ENCODE measurements at regions not wholly inside any gene's neighbourhood (a gene's known extent, or its start where the extent isn't known, plus 50 kb on each side); places are given as distances from the start of the nearest gene placed in this dataset.

DNA sequence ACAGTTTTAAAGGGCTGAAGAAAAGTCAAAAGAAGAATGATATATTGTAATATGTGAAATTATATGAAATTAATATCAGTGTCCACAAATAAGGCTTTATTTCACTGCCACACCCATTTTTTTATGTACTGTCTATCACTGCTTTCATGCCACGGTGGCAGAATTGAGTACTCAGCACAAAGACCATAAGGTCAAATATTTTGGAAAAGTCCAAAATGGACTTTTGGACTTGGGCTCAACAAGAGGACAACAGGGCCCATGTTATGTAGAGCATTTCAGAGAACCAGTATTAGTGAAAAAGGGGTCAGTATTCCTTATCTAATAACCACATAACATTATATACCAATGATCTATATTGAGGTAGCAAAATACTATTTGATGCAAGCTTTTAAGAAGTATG lies 427.2 kb downstream of the EPHA4 start:
- no peak for DNase-seq (ENCODE audit: extremely low read depth in 1 of 2, low read depth in 1 of 2)

DNA sequence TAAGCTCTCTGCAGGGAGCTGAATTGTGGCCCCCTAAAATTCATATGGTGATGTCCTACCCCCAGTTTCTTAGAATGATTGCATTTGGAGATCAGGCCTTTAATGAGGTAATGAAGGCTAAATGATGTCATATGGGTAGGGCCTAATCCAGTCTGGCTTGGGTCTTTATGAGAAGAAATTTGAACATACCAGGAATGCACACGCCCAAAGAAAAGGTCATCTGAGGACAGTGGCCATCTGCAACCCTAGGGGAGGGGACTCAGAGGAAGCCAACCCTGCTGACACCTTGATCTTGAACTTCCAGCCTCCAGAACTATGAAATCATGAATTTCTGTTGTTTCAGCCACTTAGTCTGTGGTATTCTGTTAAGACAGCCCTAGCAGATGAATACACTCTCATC lies 426.7 kb downstream of the EPHA4 start:
- DNase-seq (ENCODE audit: extremely low read depth in 1 of 2, low read depth in 1 of 2): no peak

DNA sequence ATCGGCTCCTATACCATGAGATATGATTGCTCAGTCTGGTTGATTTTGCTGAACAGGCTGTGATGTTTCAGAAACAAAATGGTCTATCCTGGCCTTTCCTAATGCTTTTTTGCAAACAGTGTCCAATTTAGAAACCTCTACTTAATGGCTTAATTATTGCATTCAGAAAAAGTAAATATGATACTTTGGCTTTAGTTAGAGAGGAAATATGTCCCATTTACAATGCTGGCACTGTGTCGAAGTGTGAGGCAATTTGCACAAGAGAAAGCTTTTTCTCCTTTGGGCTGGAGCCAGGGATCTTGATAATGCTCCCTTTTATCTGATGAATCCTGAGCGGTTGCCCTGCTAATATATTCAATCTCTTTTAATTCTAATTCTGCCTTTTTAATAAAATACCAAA lies 418.9 kb downstream of the EPHA4 start:
- DNase-seq (ENCODE audit: extremely low read depth in 1 of 2, low read depth in 1 of 2): no peak

DNA sequence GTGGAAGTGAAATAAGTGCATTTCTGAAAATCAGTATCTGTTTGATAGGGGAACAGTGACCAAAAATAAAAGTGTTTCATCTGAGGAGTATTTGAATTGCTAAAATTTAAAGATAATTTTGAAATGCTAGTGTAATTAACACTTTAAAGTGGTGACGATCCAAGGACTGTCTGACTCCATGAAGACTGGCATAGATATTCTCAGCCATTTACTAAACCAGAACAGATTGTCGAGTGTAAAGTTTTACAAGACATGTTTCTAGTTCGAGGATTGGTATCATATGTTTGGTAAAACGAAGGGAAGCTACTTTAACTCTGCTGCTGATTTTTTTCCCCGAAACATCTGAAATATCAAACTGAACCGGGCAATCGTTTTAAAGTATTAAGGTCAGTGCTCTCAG lies 417.9 kb downstream of the EPHA4 start:
- no peak for DNase-seq (ENCODE audit: extremely low read depth in 1 of 2, low read depth in 1 of 2)

DNA sequence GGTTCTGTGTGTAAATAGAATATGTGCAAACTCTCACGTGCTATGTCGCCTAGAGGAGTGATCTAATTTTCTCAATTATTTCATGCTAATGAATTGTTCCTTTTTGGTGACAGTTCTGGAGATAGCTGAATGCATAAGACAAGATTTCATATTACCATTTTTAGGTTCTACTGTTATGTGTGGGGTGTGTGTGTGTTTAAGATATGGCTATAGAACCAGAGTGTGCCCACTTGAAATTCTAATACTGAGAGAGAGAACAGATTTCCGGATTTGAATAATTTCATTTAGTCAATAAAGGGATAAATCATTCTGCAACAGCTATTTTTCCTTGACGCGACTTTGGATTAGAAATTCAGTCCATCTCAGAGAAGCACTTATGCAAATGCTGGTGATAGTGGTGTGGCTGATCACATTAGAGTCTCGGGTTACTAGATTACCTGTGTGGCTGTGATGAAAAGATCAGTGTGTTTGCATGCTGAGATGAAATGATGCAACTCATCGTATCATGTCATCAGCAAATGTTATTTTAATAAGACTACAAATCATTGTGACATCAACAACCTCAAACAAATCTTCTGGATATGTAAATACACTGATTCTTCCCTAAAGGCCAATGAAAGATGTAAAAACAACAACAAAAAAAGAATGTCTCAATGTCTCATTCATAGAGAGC lies 415.9 kb downstream of the EPHA4 start:
- DNase-seq (ENCODE audit: extremely low read depth in 1 of 2, low read depth in 1 of 2): no peak

DNA sequence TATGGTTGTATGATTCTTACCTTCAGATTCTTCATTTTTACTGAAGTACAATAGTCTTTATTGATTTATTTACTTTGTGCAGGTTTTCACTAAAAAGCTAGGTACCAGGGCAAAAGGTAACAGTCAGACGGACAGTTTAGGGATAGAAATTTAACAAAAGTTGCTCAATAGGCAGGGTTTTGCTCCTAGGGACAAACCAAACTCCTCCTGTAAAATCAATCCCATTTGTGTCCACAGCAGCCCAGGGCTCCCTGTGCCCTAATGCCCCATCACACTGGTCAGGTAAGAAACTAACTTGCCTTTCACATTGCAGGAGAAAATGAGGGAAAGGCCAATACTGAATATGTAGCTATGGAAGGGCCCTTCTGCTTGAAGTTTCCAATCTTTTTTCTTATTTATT lies 410.9 kb downstream of the EPHA4 start:
- DNase-seq (ENCODE audit: extremely low read depth in 1 of 2, low read depth in 1 of 2): no peak

DNA sequence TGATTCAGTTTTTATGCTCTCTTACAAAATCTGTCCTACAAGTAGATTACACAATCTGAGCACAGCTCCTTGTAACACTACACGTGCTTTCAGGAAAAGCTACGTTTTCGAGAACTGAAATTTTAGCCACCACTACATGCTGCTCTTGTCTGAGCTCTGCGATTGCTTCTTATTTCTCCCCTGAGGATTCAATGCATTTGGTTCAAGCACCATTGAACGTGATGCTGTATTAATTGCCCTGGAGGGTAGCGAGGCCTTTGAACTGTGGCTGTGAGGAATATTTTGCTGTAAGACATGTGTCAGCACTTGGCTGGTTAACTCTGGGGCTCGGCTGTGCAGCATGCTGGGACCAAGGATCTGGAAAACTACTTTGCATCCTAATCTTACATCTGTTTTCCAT lies 405.8 kb downstream of the EPHA4 start:
- DNase-seq (ENCODE audit: extremely low read depth in 1 of 2, low read depth in 1 of 2): no peak

DNA sequence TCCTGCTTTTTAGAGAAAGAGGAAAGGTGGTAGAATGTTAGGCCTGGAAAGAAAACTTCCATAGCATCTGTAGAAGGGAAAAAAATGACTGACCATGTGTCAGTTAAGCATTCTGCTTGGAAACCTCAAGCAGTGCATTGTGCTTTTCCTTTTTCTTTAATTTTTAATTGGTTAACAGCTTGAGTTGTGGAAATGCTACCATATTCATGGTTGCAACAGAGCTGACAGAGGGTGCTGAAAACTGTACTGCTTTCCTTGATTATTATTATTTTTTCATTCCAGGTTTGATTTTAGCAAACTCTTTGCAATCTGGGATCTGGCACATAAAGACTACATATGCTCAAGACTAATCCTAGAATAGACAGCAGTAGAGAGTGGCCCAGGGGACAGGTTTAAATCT lies 404.5 kb downstream of the EPHA4 start:
- no peak for DNase-seq (ENCODE audit: extremely low read depth in 1 of 2, low read depth in 1 of 2)

DNA sequence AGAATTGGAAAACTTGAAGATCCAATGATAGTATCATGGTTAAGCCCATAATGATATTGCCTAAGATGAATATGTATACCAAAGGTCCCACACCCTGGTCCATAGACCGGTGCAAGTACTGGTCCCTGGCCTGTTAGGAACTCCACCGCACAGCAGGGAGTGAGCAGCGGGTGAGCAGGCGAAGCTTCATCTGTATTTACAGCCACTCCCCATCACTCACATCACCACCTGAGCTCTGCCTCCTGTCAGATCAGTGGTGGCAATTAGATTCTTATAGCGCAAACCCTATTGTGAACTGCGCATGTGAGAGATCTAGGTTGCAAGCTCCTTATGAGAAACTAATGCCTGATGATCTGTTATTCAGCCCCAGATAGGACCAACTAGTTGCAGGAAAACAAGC lies 402.4 kb downstream of the EPHA4 start:
- DNase-seq (ENCODE audit: extremely low read depth in 1 of 2, low read depth in 1 of 2): no peak

DNA sequence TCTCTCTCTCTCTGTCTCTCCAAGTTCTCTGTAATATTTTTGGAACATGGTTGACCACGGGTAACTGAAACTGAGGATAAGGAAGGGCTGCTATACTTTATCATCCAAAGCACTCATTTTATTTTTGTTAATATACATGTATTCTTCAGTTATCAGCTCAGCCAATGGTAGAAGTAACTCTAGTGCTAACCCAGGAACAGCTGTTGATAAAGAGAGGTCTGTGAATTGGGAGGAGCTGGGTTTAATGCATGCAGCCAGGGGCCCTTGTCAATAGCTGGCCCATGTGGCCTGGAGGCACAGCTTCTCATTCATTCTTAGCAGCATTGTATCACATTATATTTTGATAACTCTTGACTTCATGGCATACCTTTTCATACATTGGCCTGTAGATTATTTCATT lies 401.6 kb downstream of the EPHA4 start:
- no peak for DNase-seq (ENCODE audit: extremely low read depth in 1 of 2, low read depth in 1 of 2)

DNA sequence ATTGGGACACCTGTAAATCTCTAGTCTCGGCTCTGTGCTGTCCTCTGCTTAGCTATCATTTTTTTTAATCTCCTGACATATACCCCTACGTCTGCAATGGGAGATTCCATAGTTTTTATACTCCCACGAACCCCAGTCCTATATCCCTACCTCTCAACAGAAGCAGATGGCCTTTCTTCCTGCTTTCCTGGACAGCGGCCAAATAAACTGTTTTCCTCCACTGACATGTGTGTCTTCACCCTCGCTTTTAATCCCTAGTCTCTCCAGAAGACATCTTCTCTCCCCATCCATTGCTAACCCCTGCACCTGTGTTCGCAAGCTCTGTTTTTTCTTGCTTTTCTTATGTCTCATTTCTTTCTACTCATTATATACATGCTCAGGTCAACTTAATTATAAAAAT lies 395.4 kb downstream of the EPHA4 start:
- no peak for DNase-seq (ENCODE audit: extremely low read depth in 1 of 2, low read depth in 1 of 2)

DNA sequence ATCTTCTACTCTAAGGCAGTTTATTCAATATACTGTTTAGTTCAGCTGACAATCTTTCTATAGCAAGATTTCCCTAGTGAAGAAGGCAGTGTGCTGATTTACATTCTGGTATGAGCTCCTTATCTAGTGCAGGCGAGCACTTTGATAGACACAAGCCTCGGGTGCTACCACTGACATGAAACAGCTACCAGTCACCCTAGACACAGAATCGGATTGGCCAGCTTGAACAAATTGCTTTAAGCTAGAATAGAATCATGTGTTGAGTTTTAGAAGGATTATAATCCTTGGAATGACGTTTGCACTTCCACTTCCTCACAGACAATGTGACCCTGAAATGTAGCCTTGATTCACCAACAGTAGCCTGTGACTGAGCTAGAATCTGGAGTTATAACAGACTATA lies 394.0 kb downstream of the EPHA4 start:
- DNase-seq (ENCODE audit: extremely low read depth in 1 of 2, low read depth in 1 of 2): no peak

DNA sequence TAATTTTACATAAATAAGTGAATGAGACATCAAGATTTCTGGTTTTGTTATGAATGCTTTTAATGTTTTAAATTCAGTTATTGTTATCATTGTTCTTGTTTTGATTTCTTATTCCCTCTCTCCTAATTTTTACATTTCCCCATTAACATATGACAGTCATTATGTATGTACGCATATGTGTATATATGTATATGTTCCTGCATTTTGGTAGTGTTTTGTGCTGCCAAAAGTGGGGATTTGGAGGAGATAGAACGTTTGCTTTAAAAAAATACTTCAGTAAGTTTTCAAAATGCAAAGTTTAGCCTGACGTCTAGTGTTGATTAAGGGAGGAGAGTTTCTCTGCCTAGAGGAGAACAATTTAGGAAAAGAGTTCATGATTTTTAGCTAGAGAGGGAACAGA lies 385.2 kb downstream of the EPHA4 start:
- no peak for DNase-seq (ENCODE audit: extremely low read depth in 1 of 2, low read depth in 1 of 2)

DNA sequence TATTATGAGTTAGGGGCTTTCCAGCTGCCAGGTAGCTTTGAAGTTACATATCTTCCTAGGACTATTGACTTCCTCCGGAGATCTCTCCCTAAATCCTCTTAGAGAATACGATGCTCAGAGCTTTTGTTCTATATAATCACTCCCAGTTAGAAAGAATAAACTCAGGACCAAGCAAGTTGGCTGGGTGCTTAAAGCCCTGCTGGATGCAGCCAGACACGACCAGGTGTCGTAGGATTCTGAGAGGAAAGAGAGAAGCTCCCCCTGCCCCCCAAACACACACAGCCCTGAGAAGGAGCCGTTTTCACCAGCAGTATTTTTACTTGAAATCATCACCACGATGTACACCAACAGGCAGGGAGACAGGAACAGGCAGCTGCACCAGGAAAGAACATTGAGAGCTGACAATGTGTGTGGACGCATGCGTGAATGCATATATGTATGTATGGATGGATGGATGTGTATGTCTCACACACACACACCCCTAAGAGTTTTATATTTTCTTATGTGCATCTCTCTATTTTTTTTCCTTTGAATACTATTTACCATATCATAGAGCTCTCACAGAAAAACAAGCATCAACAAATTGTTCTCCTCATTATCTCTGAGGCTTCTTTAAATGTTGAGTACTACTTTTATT lies 382.6 kb downstream of the EPHA4 start:
- no peak for DNase-seq (ENCODE audit: extremely low read depth in 1 of 2, low read depth in 1 of 2)

DNA sequence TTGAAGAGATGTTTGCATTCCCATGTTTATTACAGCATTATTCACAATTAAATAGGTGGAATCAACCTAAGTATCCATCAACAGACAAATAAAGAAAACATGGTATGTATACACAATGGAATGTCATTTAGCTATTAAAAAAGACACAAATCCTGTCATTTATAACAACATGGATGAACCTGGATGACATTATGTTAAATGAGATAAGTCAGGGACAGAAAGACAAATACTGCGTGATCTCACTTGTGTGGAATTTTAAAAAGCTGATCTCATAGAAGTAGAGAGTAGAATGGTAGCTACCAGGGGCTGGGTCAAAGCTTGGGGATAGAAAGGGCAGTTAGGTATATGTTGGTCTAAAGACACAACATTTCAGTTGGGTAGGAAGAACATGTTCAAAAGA lies 376.3 kb downstream of the EPHA4 start:
- DNase-seq (ENCODE audit: extremely low read depth in 1 of 2, low read depth in 1 of 2): no peak

DNA sequence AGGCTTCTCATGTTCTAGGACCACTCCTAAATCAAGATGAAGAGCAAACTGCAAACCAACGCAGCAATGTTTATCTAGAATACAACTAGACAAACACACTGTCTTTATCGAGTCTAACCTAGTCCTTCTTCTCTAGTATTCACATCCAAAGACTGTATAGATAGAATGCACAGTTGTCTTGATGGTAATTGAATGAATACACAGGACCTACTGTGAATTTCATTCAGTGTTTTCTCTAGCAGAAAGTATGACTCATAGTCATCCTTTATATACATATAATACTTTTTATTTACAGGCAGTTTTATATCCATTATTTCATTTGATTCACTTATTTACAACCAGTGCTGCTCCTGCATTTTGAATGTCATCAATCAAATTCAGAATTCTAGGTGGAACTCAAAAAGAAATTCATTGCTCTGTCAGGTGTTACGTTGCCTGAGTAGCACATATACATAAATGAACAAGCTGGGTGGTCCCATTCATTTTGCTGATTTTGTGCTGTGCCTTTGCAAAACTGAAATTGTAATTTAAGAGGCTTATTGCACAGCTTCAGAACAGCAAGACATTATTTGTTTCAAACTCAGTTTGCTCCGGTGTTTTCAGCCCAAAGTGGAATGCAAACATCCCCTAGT lies 374.8 kb downstream of the EPHA4 start:
- DNase-seq (ENCODE audit: extremely low read depth in 1 of 2, low read depth in 1 of 2): no peak

DNA sequence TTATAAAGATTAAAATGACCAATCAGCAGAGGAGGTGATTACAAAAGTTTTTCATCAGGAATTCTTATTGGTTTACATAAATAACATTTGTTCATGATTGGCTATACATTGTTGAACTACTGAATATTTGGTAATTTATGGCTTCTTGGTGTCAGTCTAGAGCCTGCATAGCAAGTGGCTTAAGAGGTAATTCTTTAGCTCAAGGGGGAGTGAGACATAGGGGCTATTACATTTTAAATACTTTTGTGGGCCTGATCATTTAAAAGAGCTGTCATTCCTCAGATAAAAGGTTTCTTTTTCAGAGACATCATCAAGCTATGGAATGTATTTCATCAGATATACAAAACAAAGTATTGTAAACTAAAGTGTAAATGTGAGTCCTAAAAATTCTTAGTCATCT lies 373.8 kb downstream of the EPHA4 start:
- no peak for DNase-seq (ENCODE audit: extremely low read depth in 1 of 2, low read depth in 1 of 2)

DNA sequence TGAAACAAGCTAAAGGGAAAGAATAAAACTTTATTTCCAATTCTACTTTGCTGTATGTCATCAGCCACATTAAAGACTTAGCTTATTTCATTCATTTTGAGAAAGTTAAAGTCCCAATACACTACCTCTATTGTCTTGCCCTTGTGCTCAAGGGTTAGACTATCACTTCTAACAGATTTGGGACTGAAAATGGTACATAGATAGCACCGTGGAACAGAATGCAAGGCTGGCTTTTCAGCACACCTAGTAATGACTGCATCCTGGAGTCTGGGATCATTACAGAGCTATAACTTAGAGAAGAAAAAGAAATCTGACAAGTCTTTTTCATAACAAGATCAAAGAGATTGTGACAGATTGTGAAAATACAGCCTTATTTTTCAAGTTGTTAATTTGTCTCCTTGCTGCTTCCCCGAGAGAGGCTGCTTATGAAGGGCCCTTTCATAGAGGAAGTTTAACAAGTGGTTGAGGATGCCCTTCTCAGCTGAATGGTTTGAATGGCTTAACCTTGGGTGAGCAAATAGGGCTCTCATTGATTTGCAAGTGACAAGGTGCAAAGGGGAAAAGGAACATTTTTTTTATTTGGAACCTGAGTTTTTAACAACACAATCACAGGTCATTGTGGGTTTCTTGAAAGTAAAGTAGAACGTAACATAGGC lies 371.8 kb downstream of the EPHA4 start:
- DNase-seq (ENCODE audit: extremely low read depth in 1 of 2, low read depth in 1 of 2): no peak

DNA sequence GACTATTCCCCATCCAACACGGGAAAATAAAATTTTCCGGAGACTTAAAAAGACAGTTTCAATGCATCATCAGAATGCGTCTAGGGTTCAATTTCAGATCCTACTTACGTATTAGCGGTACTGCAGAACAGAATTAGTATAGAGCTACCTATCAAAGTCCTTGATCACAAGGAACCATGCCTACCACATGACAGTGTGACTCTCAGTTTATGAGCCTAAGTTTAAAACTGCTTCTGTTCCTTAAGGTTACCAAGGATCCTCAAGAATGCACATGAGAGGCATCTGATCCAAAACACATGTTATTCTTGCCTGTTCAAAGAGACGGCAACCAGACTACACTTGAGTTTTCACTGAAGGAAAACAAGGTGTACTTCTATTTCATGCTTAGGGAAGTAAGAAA lies 369.7 kb downstream of the EPHA4 start:
- DNase-seq (ENCODE audit: extremely low read depth in 1 of 2, low read depth in 1 of 2): no peak

DNA sequence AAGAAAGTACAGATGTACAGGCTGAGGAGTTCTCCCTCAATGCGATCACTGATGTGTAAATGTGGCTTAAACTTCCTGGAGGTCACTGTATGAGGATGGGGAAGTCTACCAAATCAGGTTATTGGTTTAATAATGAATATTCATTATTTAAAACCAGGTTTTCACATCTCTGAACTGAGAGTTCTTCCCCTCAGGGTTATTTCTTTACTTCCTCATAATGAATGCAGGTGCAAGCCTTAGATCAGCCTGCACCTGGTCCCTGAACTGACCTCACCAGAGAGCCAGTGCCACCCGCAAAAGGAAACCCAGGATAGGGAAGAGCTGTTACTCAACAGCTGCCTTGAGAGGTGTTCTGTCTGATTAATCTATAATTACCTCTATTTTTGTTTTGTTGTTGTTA lies 369.0 kb downstream of the EPHA4 start:
- DNase-seq (ENCODE audit: extremely low read depth in 1 of 2, low read depth in 1 of 2): no peak

DNA sequence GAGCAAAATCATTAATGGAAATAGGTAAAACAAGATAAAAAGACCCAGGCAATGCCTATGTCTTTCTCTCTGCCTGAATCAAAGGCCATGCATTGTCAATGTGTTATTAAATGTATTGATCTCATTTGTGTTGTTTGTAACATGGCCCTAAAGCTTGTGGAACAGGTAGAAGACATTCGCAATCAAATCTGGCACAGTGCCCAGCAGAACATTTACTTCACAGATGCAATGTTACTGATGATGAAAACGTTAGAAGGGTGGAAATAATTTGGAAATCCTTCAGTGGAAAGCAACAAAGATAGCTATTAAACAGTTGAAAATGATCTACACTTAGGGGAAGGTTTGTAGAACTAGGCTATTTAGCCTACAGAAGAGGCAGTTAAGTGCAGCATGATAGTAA lies 368.2 kb downstream of the EPHA4 start:
- DNase-seq (ENCODE audit: extremely low read depth in 1 of 2, low read depth in 1 of 2): no peak

DNA sequence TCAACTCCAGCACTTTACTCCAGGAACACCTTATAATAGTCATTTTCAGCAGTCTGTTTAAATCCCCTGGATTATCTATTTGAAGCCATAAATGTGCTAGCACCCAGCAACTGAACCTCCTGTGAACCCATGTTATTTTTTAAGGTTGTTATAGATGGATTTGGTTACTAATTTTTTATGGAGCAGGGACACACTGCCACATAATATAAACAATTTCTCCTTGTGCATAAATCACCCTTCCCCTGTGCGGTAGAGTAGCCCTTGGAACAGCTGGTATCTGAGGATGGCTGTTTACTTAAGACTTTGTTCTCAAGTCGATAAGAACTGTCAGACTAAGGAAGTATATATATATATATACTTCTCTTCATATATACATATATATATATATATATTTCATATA lies 367.4 kb downstream of the EPHA4 start:
- no peak for DNase-seq (ENCODE audit: extremely low read depth in 1 of 2, low read depth in 1 of 2)
